ENCODE measurements at regions not wholly inside any gene's neighbourhood (a gene's known extent, or its start where the extent isn't known, plus 50 kb on each side); places are given as distances from the start of the nearest gene placed in this dataset.
"Not testable (repeated sequence)": the region's sequence is repeated elsewhere in the genome, so short reads cannot be mapped to it uniquely, and the experiment has no call there.

DNA sequence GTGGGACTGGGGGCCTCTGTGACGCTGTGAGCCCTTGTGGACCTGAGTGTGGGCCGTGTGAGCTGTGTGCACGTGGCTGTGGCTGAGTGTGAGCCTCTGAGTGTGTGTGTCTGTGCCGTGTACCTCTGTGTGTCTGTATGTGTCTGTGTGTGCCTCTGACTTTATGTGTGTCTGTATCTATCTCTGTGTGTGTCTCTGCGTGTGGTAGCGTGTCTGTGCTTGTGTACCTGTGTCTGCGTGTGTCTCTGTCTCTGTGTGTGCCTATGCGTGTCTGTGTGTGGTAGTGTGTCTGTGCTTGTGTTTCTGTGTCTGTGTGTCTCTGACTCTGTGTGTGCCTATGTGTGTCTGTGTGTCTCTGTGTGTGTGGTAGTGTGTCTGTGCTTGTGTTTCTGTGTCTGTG lies 158.2 kb downstream of the TMEM121 start:
- not testable (repeated sequence) for DNase-seq (ENCODE audit: extremely low read depth in 1 of 11, low read depth in 9 of 11, low spot score in 4 of 11)

DNA sequence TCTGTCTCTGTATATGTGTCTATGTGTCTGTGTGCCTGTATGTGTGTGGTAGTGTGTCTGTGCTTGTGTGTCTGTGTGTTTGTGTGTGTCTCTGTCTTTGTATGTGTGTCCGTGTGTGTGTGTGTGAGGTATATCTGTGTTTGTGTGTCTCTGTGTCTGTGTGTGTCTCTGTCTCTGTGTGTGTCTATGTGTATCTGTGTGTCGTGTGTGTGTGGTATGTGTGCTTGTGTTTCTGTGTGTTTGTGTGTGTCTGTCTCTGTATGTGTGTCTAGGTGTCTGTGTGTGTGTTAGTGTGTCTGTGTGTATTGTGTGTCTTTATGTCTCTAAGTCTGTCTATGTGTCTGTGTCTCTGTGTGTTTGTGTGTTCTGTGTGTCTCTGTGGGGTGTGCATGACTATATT lies 158.6 kb downstream of the TMEM121 start:
- no peak for DNase-seq (ENCODE audit: extremely low read depth in 1 of 11, low read depth in 9 of 11, low spot score in 4 of 11)

DNA sequence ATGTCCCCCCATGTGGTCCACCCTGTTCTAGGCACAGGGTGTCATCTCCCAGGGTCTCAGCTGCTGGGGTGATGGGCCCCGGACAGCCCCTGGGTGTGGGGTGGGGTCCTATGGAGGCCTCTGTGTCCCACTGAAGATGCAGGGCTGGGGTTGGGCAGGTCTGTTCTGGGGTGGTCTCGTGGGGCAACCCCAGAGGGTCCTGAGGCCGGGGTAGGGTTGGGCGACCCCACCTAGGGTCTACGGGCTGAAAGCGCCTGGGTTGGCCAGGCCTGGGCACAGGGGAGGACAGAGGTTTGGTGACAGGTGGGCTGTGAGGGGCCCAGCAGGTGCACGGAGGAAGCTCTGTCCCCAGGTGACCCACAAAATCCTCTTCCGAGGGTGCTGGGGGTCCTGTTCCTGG lies 159.2 kb downstream of the TMEM121 start:
- not testable (repeated sequence) for DNase-seq (ENCODE audit: extremely low read depth in 1 of 11, low read depth in 9 of 11, low spot score in 4 of 11)

DNA sequence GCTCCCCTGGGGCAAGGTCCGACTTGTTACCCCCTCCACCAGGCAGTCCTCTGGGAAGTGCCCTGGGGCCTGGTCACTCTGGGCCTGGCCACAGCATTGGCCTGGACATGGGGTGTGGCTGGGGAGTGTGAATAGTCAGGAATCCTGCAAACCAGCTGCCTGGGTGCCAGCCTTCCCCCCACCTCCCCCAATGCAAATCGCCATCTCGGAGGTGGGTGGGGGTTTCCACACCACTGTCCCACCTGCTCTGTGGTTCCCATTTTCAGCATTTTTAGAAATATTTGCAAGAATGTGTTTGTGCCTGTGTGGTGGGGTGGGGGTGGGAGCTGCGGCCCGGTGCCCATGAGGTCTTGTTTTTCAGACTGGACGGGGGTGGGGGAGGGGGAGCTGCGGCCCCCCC lies 159.7 kb downstream of the TMEM121 start:
- not testable (repeated sequence) for DNase-seq (ENCODE audit: extremely low read depth in 1 of 11, low read depth in 9 of 11, low spot score in 4 of 11)

DNA sequence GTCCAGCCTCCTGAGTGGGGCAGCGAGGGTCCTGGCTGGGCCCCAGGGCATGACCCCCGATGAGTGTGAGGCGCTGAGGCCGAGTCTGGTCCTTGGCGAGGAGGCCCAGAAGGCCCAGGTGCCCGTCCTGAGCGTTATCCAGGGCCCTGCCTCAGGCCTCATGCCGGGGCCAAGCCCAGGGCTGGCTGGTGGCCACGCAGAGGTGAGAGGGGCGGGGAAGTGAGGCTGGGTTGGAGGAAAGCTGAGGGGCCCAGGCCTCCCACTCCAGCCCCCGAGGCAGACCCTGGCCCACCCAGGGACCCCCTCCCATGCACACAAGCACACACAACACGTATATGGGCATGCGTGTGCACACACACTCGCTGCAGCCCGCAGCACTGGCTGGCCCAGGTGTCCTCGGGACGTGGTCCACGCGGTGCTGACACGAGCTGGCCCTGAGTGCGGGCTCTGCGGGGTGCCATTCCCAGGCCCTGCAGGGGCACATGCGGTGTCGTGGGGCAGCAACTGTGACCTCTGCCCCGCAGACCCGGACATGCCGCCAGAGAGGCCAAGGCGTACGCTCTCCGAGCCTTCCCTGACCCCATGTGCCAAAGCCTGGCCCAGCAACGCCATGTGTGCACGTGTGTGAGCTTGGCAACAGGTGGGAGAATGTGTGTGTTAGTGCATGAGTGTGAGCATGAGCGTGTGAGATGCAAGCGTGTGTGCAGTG lies 160.2 kb downstream of the TMEM121 start:
- DNase-seq (ENCODE audit: extremely low read depth in 1 of 11, low read depth in 9 of 11, low spot score in 4 of 11) = not testable (repeated sequence)

DNA sequence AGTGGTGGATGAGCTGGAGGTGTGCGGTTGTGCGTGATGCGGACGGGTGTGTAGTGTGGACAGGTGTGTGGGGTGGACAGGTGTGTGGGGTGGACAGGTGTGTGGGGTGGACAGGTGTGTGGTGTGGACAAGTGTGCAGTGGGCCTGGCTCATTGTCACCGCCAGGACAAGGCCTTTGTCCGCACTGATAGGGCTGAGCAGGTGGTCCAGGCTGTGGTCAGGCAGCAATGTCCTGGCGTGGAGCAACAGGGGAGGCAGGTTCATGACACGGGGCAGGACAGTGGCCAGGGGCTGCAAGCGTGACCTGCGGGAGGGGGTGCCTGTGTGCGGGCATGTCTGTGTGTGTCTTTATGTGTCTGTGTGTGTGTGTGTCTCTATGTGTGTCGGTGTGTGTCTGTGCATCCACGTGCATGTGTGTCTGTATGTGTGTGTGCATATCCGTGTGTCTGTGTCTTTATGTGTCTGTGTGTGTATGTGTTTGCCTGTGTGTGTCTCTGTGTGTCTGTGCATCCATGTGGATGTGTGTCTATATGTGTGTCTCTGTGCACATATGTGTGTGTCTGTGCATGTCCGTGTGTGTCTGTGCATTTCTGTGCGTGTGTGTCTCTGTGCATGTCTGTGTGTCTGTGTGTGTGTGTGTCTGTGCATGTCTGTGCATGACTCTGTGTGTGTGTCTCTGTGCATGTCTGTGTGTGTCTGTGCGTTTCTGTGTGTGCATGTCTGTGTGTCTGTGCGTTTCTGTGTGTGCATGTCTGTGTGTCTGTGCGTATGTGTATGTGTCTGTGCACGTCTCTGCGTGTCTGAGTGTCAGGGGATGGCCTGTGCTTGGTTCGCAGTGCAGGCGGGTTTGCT lies 161.0 kb downstream of the TMEM121 start:
- not testable (repeated sequence) for DNase-seq (ENCODE audit: extremely low read depth in 1 of 11, low read depth in 9 of 11, low spot score in 4 of 11)

DNA sequence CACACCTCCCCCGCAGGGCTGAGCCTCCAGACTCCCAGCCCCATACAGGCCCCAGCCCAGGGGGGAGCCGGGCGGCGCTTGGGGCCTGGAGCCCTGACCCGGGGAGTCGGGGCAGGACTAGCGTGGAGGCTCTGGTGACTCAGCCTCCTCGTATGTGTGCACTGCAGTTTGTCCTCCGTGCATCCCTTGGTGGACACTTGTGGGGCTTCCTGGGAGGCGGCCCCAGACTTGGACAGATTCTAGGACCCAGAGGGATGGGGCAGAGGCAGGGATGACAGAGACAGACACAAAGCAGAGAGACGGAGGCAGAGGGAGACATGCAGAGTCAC lies 161.6 kb downstream of the TMEM121 start:
- DNase-seq (ENCODE audit: extremely low read depth in 1 of 11, low read depth in 9 of 11, low spot score in 4 of 11) = not testable (repeated sequence)

DNA sequence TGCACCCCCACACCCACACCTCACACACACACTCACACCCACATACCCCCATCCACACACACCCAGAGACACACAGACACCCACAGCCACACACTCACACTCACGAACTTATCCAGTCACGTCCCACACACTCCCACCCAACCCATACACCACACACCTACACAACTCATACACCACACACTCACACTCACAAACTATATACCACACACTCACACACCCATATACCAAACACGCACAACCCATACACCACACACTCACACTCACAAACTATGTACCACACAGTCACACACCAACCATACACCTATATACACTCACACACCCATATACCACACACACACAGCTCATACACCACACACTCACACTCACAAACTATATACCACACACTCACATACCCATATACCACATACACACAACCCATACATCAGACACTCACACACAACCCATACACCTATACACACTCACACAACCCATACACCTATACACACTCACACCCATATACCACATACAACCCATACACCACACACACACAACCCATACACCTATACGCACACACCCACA lies 162.4 kb downstream of the TMEM121 start:
- DNase-seq (ENCODE audit: extremely low read depth in 1 of 11, low read depth in 9 of 11, low spot score in 4 of 11) = not testable (repeated sequence)

DNA sequence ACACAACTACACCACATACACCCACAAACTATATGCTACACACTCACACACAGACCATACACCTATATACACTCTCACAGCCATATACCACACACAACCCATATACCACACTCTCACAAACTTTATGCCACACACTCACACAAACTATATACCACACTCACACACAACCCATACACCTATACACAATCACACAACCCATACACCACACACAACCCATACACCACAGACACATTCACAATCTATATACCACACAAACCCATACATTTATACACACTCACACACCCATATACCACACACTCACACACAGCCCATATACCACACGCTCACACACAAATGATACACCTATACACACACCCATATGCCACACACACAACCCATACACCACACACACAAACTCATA lies 163.3 kb downstream of the TMEM121 start:
- no peak for DNase-seq (ENCODE audit: extremely low read depth in 1 of 11, low read depth in 9 of 11, low spot score in 4 of 11)

DNA sequence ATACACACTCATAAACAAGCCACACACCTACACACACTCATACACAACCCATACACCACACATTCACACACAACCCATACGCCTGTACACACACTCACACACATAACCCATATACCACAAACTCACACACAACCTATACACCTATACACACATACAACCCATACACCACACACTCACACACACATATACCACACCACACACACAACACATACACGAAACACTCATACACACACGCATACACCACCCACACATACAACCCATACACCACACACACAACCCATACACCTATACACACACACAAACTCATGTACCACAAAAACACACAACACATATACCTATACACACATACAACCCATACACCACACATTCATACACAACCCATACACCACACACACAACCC lies 164.3 kb downstream of the TMEM121 start:
- DNase-seq (ENCODE audit: extremely low read depth in 1 of 11, low read depth in 9 of 11, low spot score in 4 of 11) = no peak

DNA sequence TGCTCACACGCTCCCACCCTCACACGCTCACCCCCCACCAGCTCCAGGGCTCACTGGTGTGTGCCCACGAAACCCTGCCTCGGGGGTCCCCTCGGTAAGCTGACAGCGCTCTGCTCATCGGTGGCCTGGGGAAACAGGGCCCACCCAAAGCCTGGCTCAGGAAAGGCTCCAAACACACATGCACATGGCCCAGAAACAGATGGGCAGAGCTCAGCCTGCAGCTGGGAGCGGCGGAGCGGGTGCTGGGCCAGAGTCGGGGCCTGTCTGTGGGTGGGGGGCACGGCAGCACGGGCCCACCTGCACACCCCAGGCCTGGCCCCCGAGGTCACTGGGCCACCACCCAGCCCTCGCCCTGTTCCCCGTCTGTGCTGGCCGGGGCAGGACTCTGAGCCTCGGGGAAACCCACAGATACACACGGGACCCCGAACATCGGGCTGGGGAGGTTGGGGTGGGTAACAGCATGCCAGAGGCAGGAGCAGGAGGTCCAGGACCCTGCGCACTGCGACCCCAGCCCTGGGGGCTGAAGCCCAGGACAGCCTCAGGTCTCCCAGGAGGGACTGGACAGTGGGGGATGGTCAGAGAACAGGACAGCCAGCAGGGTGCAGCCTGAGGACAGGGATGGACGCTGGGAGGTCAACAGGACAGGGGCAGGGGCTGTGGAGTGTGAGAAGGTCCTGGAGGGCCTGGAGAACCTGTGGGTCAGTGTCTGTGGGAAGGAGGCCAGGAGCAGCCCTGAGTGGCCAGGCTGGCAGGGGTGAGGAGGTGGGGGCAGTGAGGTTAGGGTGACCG lies 165.1 kb downstream of the TMEM121 start:
- not testable (repeated sequence) for DNase-seq (ENCODE audit: extremely low read depth in 1 of 11, low read depth in 9 of 11, low spot score in 4 of 11)

DNA sequence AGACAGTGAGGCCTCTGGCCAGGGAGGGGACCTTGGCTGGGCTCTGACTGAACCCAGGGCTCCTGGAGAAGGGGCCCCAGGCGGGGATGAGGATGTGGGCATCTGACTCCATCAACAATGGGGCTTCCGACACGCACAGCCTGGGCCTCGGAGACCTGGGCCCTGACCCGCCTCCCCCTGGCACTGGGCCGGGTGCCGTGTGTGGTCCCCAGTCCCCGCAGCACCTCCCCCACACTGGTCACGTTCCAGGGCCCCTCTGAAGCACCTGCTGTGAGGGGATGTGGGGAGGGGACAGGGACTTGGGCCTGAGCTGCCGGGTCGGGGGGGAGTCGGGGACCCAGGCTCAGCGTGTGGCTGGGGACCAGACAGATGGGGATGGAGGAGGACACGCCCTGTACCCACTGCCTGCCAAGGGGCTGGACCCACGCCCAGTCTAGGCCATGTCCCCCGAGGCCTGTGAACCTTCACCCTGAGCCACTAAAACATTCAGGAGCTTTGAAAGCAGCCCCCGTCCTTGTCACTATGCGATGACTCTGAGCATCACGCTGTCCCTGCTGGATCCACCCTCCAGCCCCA lies 165.8 kb downstream of the TMEM121 start:
- not testable (repeated sequence) for DNase-seq (ENCODE audit: extremely low read depth in 1 of 11, low read depth in 9 of 11, low spot score in 4 of 11)

DNA sequence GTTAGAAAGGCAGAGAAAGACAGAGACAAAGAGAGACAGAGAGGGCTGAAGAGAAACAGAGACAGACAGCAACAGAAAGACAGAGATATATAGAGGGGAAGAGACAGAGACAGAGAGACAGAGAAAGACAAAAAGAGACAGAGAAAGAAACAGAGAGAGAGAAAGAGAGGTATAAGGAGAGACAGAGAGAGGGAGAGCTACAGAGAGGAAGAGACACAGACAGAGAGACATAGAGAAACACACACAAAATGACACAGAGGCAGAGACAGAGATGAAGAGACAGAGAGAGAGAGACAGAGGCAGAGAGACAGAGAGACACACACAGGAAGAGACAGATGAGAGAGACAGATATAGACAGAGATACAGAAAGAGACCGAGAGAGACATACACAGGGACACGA lies 168.6 kb downstream of the TMEM121 start:
- DNase-seq (ENCODE audit: extremely low read depth in 1 of 11, low read depth in 9 of 11, low spot score in 4 of 11) = no peak

DNA sequence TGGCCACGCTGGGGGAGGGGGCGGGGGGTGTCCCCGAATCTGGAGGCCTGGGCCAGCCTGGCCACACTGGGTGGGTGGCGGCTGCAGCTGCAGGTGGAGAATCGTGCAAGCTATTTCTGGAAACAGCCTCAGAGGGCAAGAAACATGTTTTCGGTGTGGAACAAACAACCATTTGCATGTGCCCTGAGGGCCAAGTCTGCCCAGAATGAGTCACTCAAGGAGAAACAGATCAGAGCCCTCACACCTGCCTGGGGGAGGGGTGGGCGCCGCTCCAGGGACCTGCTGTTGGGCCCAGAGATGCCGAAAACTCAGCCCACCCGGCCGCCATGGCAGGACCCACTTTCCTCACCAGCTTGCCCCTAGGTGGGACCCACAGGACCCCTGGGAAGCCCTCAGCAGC lies 170.0 kb downstream of the TMEM121 start:
- DNase-seq (ENCODE audit: extremely low read depth in 1 of 11, low read depth in 9 of 11, low spot score in 4 of 11) = not testable (repeated sequence)

DNA sequence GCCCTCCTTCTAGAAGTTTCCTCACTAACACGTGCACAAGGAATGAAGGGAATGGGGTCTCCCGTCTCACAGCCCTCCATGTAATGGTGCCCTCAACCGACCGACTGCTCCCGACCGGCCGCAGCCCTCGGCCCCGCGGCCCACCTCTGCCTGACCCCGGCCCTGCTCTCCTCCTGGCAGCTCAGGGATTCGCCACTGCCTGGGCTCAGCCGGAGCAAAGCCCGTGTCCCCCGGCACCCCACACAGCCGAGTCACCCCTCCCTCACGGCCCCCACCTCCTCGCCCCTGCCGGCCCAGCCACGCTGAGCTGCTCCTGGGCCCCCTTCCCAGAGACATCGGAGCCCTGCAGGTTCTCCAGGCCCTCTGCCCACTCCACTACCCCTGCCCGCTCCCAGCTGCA lies 171.0 kb downstream of the TMEM121 start:
- DNase-seq (ENCODE audit: extremely low read depth in 1 of 11, low read depth in 9 of 11, low spot score in 4 of 11) = not testable (repeated sequence)

DNA sequence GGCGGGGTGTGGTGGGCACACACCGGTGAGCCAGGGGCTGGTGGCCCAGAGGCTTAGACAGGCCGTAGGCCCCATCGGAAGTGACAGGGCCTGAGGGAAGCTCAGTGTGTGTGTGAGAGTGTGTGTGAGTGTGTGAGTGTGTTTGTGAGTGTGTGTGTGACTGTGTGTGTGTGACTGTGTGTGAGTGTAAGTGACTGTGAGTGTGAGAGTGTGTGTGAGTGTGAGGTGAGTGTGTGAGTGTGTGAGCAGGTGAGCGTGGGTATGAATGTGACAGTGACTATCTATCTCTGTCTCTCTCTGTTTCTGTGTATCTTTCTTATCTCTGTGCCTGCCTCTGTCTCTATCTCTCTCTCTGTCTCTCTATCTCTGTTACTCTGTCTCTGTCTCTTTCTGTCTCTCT lies 171.6 kb downstream of the TMEM121 start:
- not testable (repeated sequence) for DNase-seq (ENCODE audit: extremely low read depth in 1 of 11, low read depth in 9 of 11, low spot score in 4 of 11)

DNA sequence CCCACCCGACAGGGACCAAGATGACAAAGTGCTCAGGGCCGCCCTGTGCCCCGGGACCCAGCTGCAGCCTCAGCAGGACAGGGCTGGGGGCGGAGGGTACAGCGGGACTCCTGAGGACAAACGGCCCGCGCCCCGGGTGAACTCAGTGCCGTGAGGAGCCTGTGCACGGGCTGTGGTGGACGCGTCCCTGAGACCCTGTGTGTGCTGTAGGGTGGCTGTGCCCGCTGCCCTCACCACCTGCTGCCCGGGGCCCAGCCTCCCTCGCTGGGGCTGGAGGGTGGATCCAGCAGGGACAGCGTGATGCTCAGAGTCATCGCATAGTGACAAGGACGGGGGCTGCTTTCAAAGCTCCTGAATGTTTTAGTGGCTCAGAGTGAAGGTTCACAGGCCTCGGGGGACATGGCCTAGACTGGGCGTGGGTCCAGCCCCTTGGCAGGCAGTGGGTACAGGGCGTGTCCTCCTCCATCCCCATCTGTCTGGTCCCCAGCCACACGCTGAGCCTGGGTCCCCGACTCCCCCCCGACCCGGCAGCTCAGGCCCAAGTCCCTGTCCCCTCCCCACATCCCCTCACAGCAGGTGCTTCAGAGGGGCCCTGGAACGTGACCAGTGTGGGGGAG lies 172.7 kb downstream of the TMEM121 start:
- DNase-seq (ENCODE audit: extremely low read depth in 1 of 11, low read depth in 9 of 11, low spot score in 4 of 11) = not testable (repeated sequence)

DNA sequence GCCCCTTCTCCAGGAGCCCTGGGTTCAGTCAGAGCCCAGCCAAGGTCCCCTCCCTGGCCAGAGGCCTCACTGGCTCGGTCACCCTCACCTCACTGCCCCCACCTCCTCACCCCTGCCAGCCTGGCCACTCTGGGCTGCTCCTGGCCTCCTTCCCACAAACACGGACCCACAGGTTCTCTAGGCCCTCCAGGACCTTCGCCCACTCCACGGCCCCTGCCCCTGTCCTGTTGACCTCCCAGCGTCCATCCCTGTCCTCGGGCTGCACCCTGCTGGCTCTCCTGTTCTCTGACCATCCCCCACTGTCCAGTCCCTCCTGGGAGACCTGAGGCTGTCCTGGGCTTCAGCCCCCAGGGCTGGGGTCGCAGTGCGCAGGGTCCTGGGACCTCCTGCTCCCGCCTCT lies 173.3 kb downstream of the TMEM121 start:
- not testable (repeated sequence) for DNase-seq (ENCODE audit: extremely low read depth in 1 of 11, low read depth in 9 of 11, low spot score in 4 of 11)

DNA sequence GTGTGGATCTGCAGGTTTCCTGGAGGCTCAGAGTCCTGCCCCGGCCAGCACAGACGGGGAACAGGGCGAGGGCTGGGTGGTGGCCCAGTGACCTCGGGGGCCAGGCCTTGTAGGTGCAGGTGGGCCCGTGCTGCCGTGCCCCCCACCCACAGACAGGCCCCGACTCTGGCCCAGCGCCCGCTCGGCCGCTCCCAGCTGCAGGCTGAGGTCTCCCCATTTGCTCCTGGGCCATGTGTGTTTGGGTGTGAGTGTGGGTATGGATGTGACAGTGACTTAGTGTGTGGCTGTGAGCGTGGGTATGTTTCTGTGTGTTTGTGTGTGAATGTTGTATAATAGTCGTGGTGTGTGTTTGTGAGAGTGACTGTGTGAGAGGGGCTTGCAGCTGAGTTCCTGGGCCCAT lies 173.8 kb downstream of the TMEM121 start:
- not testable (repeated sequence) for DNase-seq (ENCODE audit: extremely low read depth in 1 of 11, low read depth in 9 of 11, low spot score in 4 of 11)

Measured in renal cortex interstitium (tissue), 11 donors.